GM10248 (cell line): ENCODE measurements at regions not wholly inside any gene's neighbourhood (a gene's known extent, or its start where the extent isn't known, plus 50 kb on each side); places are given as distances from the start of the nearest gene placed in this dataset.

ENCODE experiments used
- CTCF ChIA-PET: fragments of 300-600 bp; sonication (Branson Sonifier 250); formaldehyde crosslinking; extraction: SDS; loops from one replicate; lab custom pipeline; 2021; ENCODE audit warnings: antibody characterized with exemption; lab: Yijun Ruan, JAX
- POLR2A ChIA-PET: fragments of 350-650 bp; sonication (Branson Sonifier 250); formaldehyde crosslinking; extraction: SDS; loops from one replicate; lab custom pipeline; 2020; ENCODE audit warnings: antibody characterized with exemption; lab: Yijun Ruan, JAX
- DNase-seq: peaks from one replicate; pipeline ENCODE4 v3.0.0; 2012; ENCODE audit errors: extremely low spot score
- CTCF ChIP-seq: IDR thresholded peaks from 2 replicates; pipeline ENCODE4 v1.5.1; 2012; ENCODE audit warnings: mild to moderate bottlenecking, low read depth; ENCODE audit errors: extremely low read depth, missing control alignments, control extremely low read depth

GRCh38 chr12:59046763-59047534 lies 126.6 kb upstream of the LRIG3 start:
- CTCF ChIA-PET = no interaction called here
- no peak for DNase-seq
- TF ChIP-seq CTCF = no peak
- POLR2A ChIA-PET = no interaction called here

- ChIA-PET POLR2A (no interaction called here), CTCF (interaction anchor here (1.2 kb wide), 1 partner anchor 18 kb away, joined by 3 read pairs; no protein-coding TSS in a partner anchor)
- TF ChIP-seq CTCF = no peak
- no peak for DNase-seq
Measured at GRCh38 chr12:59044791-59045190, 124.5 kb upstream of the LRIG3 start.

GRCh38 chr12:59041241-59042121 lies 121.2 kb upstream of the LRIG3 start:
- TF ChIP-seq CTCF = no peak
- POLR2A ChIA-PET = no interaction called here
- no peak for DNase-seq
- CTCF ChIA-PET = interaction anchor here (1.6 to 2.0 kb wide), 3 partner anchors 8 to 14 kb away, joined by 4 to 5 read pairs (median 5); no protein-coding TSS in a partner anchor

GRCh38 chr12:59040656-59041055 lies 120.4 kb upstream of the LRIG3 start:
- POLR2A ChIA-PET = no interaction called here
- TF ChIP-seq CTCF = no peak
- no peak for DNase-seq
- CTCF ChIA-PET = no interaction called here

- DNase-seq = no peak
- TF ChIP-seq CTCF = no peak
- CTCF ChIA-PET = no interaction called here
- POLR2A ChIA-PET = no interaction called here
Measured at GRCh38 chr12:59040043-59040442, 119.7 kb upstream of the LRIG3 start.

GRCh38 chr12:59039005-59039404 lies 118.7 kb upstream of the LRIG3 start:
- ChIA-PET POLR2A (no interaction called here), CTCF (no interaction called here)
- DNase-seq = no peak
- no peak for TF ChIP-seq CTCF
